ENCODE measurements at regions not wholly inside any gene's neighbourhood (a gene's known extent, or its start where the extent isn't known, plus 50 kb on each side); places are given as distances from the start of the nearest gene placed in this dataset.

- H3K27me3 ChIP-seq (ENCODE audit: control insufficient read depth in 1 of 2, insufficient read depth in 2 of 2, low read length in 2 of 2) = no peaks in the 10 kb centered on the region
- H3K4me1 ChIP-seq (ENCODE audit: control insufficient read depth in 2 of 2, insufficient read depth in 2 of 2, low read length in 1 of 2) = no peaks in the 10 kb centered on the region
- H3K4me3 ChIP-seq (ENCODE audit: low read depth in 1 of 2, low read length in 2 of 2) = no peak overlapping the region
- H3K9me3 ChIP-seq (ENCODE audit: control insufficient read depth in 2 of 2, insufficient read depth in 1 of 2, low read depth in 1 of 2, low read length in 1 of 2) = no peaks in the 10 kb centered on the region
- WGBS, 2 donors = 76 to 80% methylated on average over 6 of the region's 6 CpGs
- H3K27ac ChIP-seq (ENCODE audit: low read depth in 2 of 2, low read length in 1 of 2) = no peak overlapping the region
- no peaks in the 10 kb centered on the region for H3K36me3 ChIP-seq (ENCODE audit: control insufficient read depth in 2 of 2, insufficient read depth in 2 of 2, low read length in 1 of 2)
These were observed 93.8 kb upstream of the FAM20A start for GRCh38 chr17:68694791-68695485.

- 91 to 93% methylated on average over 8 of the region's 8 CpGs for WGBS, 2 donors
- H3K36me3 ChIP-seq (ENCODE audit: control insufficient read depth in 2 of 2, insufficient read depth in 2 of 2, low read length in 1 of 2) = no peaks in the 10 kb centered on the region
- no peaks in the 10 kb centered on the region for H3K9me3 ChIP-seq (ENCODE audit: control insufficient read depth in 2 of 2, insufficient read depth in 1 of 2, low read depth in 1 of 2, low read length in 1 of 2)
- H3K27ac ChIP-seq (ENCODE audit: low read depth in 2 of 2, low read length in 1 of 2) = no peak overlapping the region
- no peaks in the 10 kb centered on the region for H3K27me3 ChIP-seq (ENCODE audit: control insufficient read depth in 1 of 2, insufficient read depth in 2 of 2, low read length in 2 of 2)
- H3K4me3 ChIP-seq (ENCODE audit: low read depth in 1 of 2, low read length in 2 of 2) = no peak overlapping the region
- H3K4me1 ChIP-seq (ENCODE audit: control insufficient read depth in 2 of 2, insufficient read depth in 2 of 2, low read length in 1 of 2) = no peaks in the 10 kb centered on the region
These were observed 92.7 kb upstream of the FAM20A start for GRCh38 chr17:68693896-68694295.

GRCh38 chr17:68693466-68693865 lies 92.3 kb upstream of the FAM20A start:
- no peaks in the 10 kb centered on the region for H3K27me3 ChIP-seq (ENCODE audit: control insufficient read depth in 1 of 2, insufficient read depth in 2 of 2, low read length in 2 of 2)
- 68 to 80% methylated on average over 1 of the region's 1 CpG for WGBS, 2 donors
- no peaks in the 10 kb centered on the region for H3K9me3 ChIP-seq (ENCODE audit: control insufficient read depth in 2 of 2, insufficient read depth in 1 of 2, low read depth in 1 of 2, low read length in 1 of 2)
- H3K27ac ChIP-seq (ENCODE audit: low read depth in 2 of 2, low read length in 1 of 2) = no peak overlapping the region
- no peak overlapping the region for H3K4me3 ChIP-seq (ENCODE audit: low read depth in 1 of 2, low read length in 2 of 2)
- H3K36me3 ChIP-seq (ENCODE audit: control insufficient read depth in 2 of 2, insufficient read depth in 2 of 2, low read length in 1 of 2) = no peaks in the 10 kb centered on the region
- no peaks in the 10 kb centered on the region for H3K4me1 ChIP-seq (ENCODE audit: control insufficient read depth in 2 of 2, insufficient read depth in 2 of 2, low read length in 1 of 2)

- H3K27me3 ChIP-seq (ENCODE audit: control insufficient read depth in 1 of 2, insufficient read depth in 2 of 2, low read length in 2 of 2) = no peaks in the 10 kb centered on the region
- no peaks in the 10 kb centered on the region for H3K9me3 ChIP-seq (ENCODE audit: control insufficient read depth in 2 of 2, insufficient read depth in 1 of 2, low read depth in 1 of 2, low read length in 1 of 2)
- H3K4me1 ChIP-seq (ENCODE audit: control insufficient read depth in 2 of 2, insufficient read depth in 2 of 2, low read length in 1 of 2) = no peaks in the 10 kb centered on the region
- no peaks in the 10 kb centered on the region for H3K36me3 ChIP-seq (ENCODE audit: control insufficient read depth in 2 of 2, insufficient read depth in 2 of 2, low read length in 1 of 2)
- H3K4me3 ChIP-seq (ENCODE audit: low read depth in 1 of 2, low read length in 2 of 2) = no peak overlapping the region
- H3K27ac ChIP-seq (ENCODE audit: low read depth in 2 of 2, low read length in 1 of 2) = no peak overlapping the region
- WGBS, 2 donors = 90 to 91% methylated on average over 10 of the region's 10 CpGs
These were observed 85.2 kb upstream of the FAM20A start for GRCh38 chr17:68686108-68686988.

- 74 to 76% methylated on average over 3 of the region's 3 CpGs for WGBS, 2 donors
- Histone ChIP-seq H3K4me3 (ENCODE audit: low read depth in 1 of 2, low read length in 2 of 2) (no peak overlapping the region), H3K36me3 (ENCODE audit: control insufficient read depth in 2 of 2, insufficient read depth in 2 of 2, low read length in 1 of 2) (no peaks in the 10 kb centered on the region), H3K27me3 (ENCODE audit: control insufficient read depth in 1 of 2, insufficient read depth in 2 of 2, low read length in 2 of 2) (no peaks in the 10 kb centered on the region), H3K4me1 (ENCODE audit: control insufficient read depth in 2 of 2, insufficient read depth in 2 of 2, low read length in 1 of 2) (peaks cover 0 to under 1% of the 10 kb centered on the region in 2 donors), H3K27ac (ENCODE audit: low read depth in 2 of 2, low read length in 1 of 2) (no peak overlapping the region), H3K9me3 (ENCODE audit: control insufficient read depth in 2 of 2, insufficient read depth in 1 of 2, low read depth in 1 of 2, low read length in 1 of 2) (no peaks in the 10 kb centered on the region)
These were observed 83.8 kb upstream of the FAM20A start for GRCh38 chr17:68684949-68685357.

- Histone ChIP-seq H3K27me3 (ENCODE audit: control insufficient read depth in 1 of 2, insufficient read depth in 2 of 2, low read length in 2 of 2) (no peaks in the 10 kb centered on the region), H3K27ac (ENCODE audit: low read depth in 2 of 2, low read length in 1 of 2) (no peak overlapping the region), H3K9me3 (ENCODE audit: control insufficient read depth in 2 of 2, insufficient read depth in 1 of 2, low read depth in 1 of 2, low read length in 1 of 2) (no peaks in the 10 kb centered on the region), H3K36me3 (ENCODE audit: control insufficient read depth in 2 of 2, insufficient read depth in 2 of 2, low read length in 1 of 2) (no peaks in the 10 kb centered on the region), H3K4me3 (ENCODE audit: low read depth in 1 of 2, low read length in 2 of 2) (no peak overlapping the region), H3K4me1 (ENCODE audit: control insufficient read depth in 2 of 2, insufficient read depth in 2 of 2, low read length in 1 of 2) (peaks cover 0 to 2% of the 10 kb centered on the region in 2 donors)
- 49 to 53% methylated on average over 5 of the region's 5 CpGs for WGBS, 2 donors
These were observed 81.7 kb upstream of the FAM20A start for GRCh38 chr17:68682903-68683302.

- 88 to 93% methylated on average over 1 of the region's 1 CpG for WGBS, 2 donors
- no peak overlapping the region for H3K27ac ChIP-seq (ENCODE audit: low read depth in 2 of 2, low read length in 1 of 2)
- peaks cover 0 to 2% of the 10 kb centered on the region in 2 donors for H3K4me1 ChIP-seq (ENCODE audit: control insufficient read depth in 2 of 2, insufficient read depth in 2 of 2, low read length in 1 of 2)
- no peak overlapping the region for H3K4me3 ChIP-seq (ENCODE audit: low read depth in 1 of 2, low read length in 2 of 2)
- no peaks in the 10 kb centered on the region for H3K36me3 ChIP-seq (ENCODE audit: control insufficient read depth in 2 of 2, insufficient read depth in 2 of 2, low read length in 1 of 2)
- no peaks in the 10 kb centered on the region for H3K27me3 ChIP-seq (ENCODE audit: control insufficient read depth in 1 of 2, insufficient read depth in 2 of 2, low read length in 2 of 2)
- no peaks in the 10 kb centered on the region for H3K9me3 ChIP-seq (ENCODE audit: control insufficient read depth in 2 of 2, insufficient read depth in 1 of 2, low read depth in 1 of 2, low read length in 1 of 2)
These were observed 78.7 kb upstream of the FAM20A start for GRCh38 chr17:68679882-68680281.

GRCh38 chr17:68676856-68677255 lies 75.7 kb upstream of the FAM20A start:
- H3K4me1 ChIP-seq (ENCODE audit: control insufficient read depth in 2 of 2, insufficient read depth in 2 of 2, low read length in 1 of 2) = peaks cover 0 to 2% of the 10 kb centered on the region in 2 donors
- WGBS, 2 donors = 75 to 77% methylated on average over 8 of the region's 8 CpGs
- H3K36me3 ChIP-seq (ENCODE audit: control insufficient read depth in 2 of 2, insufficient read depth in 2 of 2, low read length in 1 of 2) = no peaks in the 10 kb centered on the region
- H3K27me3 ChIP-seq (ENCODE audit: control insufficient read depth in 1 of 2, insufficient read depth in 2 of 2, low read length in 2 of 2) = no peaks in the 10 kb centered on the region
- no peak overlapping the region for H3K4me3 ChIP-seq (ENCODE audit: low read depth in 1 of 2, low read length in 2 of 2)
- H3K9me3 ChIP-seq (ENCODE audit: control insufficient read depth in 2 of 2, insufficient read depth in 1 of 2, low read depth in 1 of 2, low read length in 1 of 2) = no peaks in the 10 kb centered on the region
- no peak overlapping the region for H3K27ac ChIP-seq (ENCODE audit: low read depth in 2 of 2, low read length in 1 of 2)

- Histone ChIP-seq H3K36me3 (ENCODE audit: control insufficient read depth in 2 of 2, insufficient read depth in 2 of 2, low read length in 1 of 2) (no peaks in the 10 kb centered on the region), H3K4me1 (ENCODE audit: control insufficient read depth in 2 of 2, insufficient read depth in 2 of 2, low read length in 1 of 2) (peaks cover 0 to 2% of the 10 kb centered on the region in 2 donors), H3K4me3 (ENCODE audit: low read depth in 1 of 2, low read length in 2 of 2) (no peak overlapping the region), H3K27me3 (ENCODE audit: control insufficient read depth in 1 of 2, insufficient read depth in 2 of 2, low read length in 2 of 2) (no peaks in the 10 kb centered on the region), H3K27ac (ENCODE audit: low read depth in 2 of 2, low read length in 1 of 2) (no peak overlapping the region), H3K9me3 (ENCODE audit: control insufficient read depth in 2 of 2, insufficient read depth in 1 of 2, low read depth in 1 of 2, low read length in 1 of 2) (no peaks in the 10 kb centered on the region)
- WGBS, 2 donors = 57 to 59% methylated on average over 5 of the region's 5 CpGs
These were observed 74.6 kb upstream of the FAM20A start for GRCh38 chr17:68675723-68676122.
